ENCODE measurements at regions not wholly inside any gene's neighbourhood (a gene's known extent, or its start where the extent isn't known, plus 50 kb on each side); places are given as distances from the start of the nearest gene placed in this dataset.

- Histone ChIP-seq H3K9me3 (ENCODE audit: insufficient read depth, low read depth, low read length) (no peaks in the 10 kb centered on the region; the same call in 1 of the 2 replicates), H3K27ac (ENCODE audit: low read length) (no peak overlapping the region), H3K27me3 (ENCODE audit: insufficient read depth, low read length) (no peaks in the 10 kb centered on the region), H3K36me3 (ENCODE audit: insufficient read depth, low read depth, low read length) (no peaks in the 10 kb centered on the region), H3K4me1 (ENCODE audit: insufficient read depth, low read length) (no peaks in the 10 kb centered on the region), H3K9ac (ENCODE audit: low read depth, low read length) (no peak overlapping the region), H3K4me3 (ENCODE audit: low read length) (no peak overlapping the region)
These were observed 70.6 kb upstream of the OTOS start for GRCh38 chr2:240211096-240211495.

DNA sequence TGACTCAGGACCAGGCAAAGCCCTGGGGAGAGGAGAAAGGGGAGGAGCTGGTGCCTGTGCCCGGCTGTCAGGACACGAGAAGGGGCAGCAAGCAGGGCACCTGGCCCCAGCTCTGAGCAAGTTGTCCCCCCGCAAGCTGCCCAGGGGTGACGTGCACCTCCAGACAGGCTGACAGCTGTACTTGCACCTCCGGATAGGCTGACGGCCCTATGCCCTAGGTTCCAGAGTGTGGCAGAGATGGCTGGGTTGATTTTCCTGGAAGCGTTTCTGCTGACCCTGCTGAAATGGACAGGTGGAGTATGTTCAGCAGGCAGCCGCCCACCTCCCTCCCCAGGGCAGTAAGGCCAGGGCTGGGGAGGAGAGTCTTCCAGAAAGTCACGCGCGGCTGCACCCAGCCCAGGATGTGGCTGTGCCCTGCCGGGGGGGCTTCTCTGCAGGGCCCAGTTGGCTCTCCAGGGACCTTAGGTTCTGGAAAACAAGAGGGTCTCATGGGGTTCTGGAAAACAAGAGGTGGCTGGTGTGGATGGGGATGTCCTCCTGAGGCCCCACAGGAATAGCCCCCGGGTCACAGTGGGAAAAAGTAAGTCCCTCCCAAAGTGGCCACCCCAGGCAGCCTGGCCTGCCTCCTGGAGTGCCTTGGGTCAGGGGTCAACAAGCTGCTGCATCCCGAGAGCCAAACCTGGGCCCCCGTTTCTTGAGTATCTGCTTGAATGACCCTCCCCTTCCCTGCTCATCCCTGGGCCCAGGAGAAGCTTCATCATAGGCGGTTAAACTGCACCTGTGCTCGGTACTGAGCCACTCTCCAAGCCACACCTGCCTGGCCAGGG lies 71.4 kb upstream of the OTOS start:
- H3K9me3 ChIP-seq (ENCODE audit: insufficient read depth, low read depth, low read length) = no peaks in the 10 kb centered on the region
- H3K27ac ChIP-seq (ENCODE audit: low read length) = no peak overlapping the region

GRCh38 chr2:240212425-240213225 lies 72.2 kb upstream of the OTOS start:
- H3K9me3 ChIP-seq (ENCODE audit: insufficient read depth, low read depth, low read length) = no peaks in the 10 kb centered on the region
- no peaks in the 10 kb centered on the region for H3K36me3 ChIP-seq (ENCODE audit: insufficient read depth, low read depth, low read length)
- H3K27me3 ChIP-seq (ENCODE audit: insufficient read depth, low read length) = no peaks in the 10 kb centered on the region
- no peak overlapping the region for H3K27ac ChIP-seq (ENCODE audit: low read length)
- H3K4me1 ChIP-seq (ENCODE audit: insufficient read depth, low read length) = no peaks in the 10 kb centered on the region
- H3K9ac ChIP-seq (ENCODE audit: low read depth, low read length) = no peak overlapping the region
- H3K4me3 ChIP-seq (ENCODE audit: low read length) = no peak overlapping the region

More for the DNA sequence above, 71.4 kb upstream of the OTOS start:
- Histone ChIP-seq H3K9ac (ENCODE audit: low read depth, low read length) (no peak overlapping the region), H3K27me3 (ENCODE audit: insufficient read depth, low read length) (no peaks in the 10 kb centered on the region), H3K4me3 (ENCODE audit: low read length) (no peak overlapping the region), H3K4me1 (ENCODE audit: insufficient read depth, low read length) (no peaks in the 10 kb centered on the region), H3K36me3 (ENCODE audit: insufficient read depth, low read depth, low read length) (no peaks in the 10 kb centered on the region)

DNA sequence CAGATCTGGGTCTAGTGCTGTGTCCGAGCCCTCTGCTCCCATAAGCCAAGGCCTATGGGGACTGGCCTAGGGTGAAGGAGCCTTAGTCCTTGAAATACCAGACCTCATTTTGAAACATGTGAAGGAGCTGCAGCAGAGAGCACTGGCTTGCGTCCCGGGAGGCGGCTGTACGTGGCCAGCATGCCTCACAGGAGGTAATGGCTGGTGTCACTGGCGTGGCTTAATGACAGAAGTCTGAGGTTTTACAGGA lies 72.7 kb upstream of the OTOS start:
- Histone ChIP-seq H3K36me3 (ENCODE audit: insufficient read depth, low read depth, low read length) (no peaks in the 10 kb centered on the region), H3K9me3 (ENCODE audit: insufficient read depth, low read depth, low read length) (no peaks in the 10 kb centered on the region), H3K9ac (ENCODE audit: low read depth, low read length) (no peak overlapping the region), H3K4me1 (ENCODE audit: insufficient read depth, low read length) (no peaks in the 10 kb centered on the region), H3K27ac (ENCODE audit: low read length) (no peak overlapping the region), H3K4me3 (ENCODE audit: low read length) (no peak overlapping the region), H3K27me3 (ENCODE audit: insufficient read depth, low read length) (no peaks in the 10 kb centered on the region)

GRCh38 chr2:240213476-240214421 lies 73.3 kb upstream of the OTOS start:
- Histone ChIP-seq H3K27me3 (ENCODE audit: insufficient read depth, low read length) (no peaks in the 10 kb centered on the region), H3K4me1 (ENCODE audit: insufficient read depth, low read length) (no peaks in the 10 kb centered on the region), H3K4me3 (ENCODE audit: low read length) (no peak overlapping the region)

DNA sequence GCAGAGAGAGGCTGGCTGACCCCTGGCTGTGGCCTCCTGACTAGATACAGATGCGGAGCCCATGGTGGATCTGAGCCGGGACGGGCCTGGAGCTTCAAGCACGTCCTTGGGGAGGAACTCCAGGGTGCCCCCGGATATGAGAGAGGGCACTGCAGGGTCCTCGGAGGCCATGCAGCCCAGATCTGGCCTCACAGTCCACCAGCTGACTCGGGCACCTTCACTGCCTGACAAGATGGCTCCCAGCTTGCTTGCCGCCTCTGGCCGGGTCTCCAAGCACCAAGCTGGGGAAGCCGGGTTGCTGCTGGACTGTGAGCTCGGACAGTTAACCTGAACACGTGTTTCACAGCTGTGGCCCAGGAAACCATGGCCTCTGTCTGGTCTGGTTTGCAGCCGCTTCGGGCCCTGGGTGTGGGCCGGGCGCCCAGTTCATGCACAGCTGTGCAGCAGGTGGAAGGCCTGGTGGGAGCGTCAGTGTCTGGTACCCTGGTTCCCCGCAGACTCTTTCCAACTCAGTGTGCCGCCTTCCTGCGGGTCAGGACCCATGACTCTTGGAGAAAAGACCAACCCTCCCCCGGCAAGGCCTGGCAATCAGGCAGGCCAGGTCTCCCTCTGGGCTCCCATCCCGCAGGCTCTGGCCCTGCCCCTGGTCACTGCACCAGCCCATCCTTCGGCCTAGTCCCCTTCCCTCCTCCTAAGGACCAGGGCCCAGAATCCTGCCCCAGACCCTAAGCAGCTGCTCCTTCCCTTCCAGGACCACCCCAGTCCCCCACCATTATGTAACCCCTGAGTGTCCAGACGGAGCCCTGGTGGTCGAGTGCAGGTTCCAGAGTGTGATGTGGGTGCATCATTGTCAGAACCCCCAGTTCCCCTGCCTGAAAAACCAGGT lies 74.6 kb upstream of the OTOS start:
- no peaks in the 10 kb centered on the region for H3K36me3 ChIP-seq (ENCODE audit: insufficient read depth, low read depth, low read length)
- H3K9me3 ChIP-seq (ENCODE audit: insufficient read depth, low read depth, low read length) = no peaks in the 10 kb centered on the region
- H3K4me3 ChIP-seq (ENCODE audit: low read length) = no peak overlapping the region
- H3K9ac ChIP-seq (ENCODE audit: low read depth, low read length) = no peak overlapping the region
- no peaks in the 10 kb centered on the region for H3K4me1 ChIP-seq (ENCODE audit: insufficient read depth, low read length)
- H3K27ac ChIP-seq (ENCODE audit: low read length) = no peak overlapping the region
- no peaks in the 10 kb centered on the region for H3K27me3 ChIP-seq (ENCODE audit: insufficient read depth, low read length)

More at GRCh38 chr2:240213476-240214421, 73.3 kb upstream of the OTOS start:
- Histone ChIP-seq H3K9ac (ENCODE audit: low read depth, low read length) (no peak overlapping the region), H3K36me3 (ENCODE audit: insufficient read depth, low read depth, low read length) (no peaks in the 10 kb centered on the region), H3K27ac (ENCODE audit: low read length) (no peak overlapping the region), H3K9me3 (ENCODE audit: insufficient read depth, low read depth, low read length) (no peaks in the 10 kb centered on the region)

DNA sequence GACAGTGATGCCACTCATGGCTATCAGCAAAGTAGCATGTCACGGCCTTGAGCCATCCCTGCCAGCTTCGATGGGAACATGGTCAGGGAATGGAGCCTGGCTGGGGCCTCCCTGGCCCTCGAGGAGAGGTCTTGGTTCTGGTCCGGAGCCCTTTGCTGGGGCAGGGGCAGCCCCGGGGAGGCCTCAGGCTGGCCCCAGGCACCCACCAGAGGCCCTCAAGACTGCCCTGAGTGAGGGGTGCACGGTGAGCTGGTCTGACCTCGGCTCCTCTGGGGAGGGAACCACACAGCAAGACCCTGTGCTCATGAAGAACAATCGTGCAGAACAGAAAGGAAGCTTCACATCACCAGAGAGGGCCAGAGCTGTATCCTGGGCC lies 75.2 kb upstream of the OTOS start:
- H3K36me3 ChIP-seq (ENCODE audit: insufficient read depth, low read depth, low read length) = no peaks in the 10 kb centered on the region
- no peaks in the 10 kb centered on the region for H3K27me3 ChIP-seq (ENCODE audit: insufficient read depth, low read length)
- H3K9ac ChIP-seq (ENCODE audit: low read depth, low read length) = no peak overlapping the region
- no peak overlapping the region for H3K27ac ChIP-seq (ENCODE audit: low read length)
- H3K4me3 ChIP-seq (ENCODE audit: low read length) = no peak overlapping the region
- no peaks in the 10 kb centered on the region for H3K4me1 ChIP-seq (ENCODE audit: insufficient read depth, low read length)
- no peaks in the 10 kb centered on the region for H3K9me3 ChIP-seq (ENCODE audit: insufficient read depth, low read depth, low read length)

GRCh38 chr2:240216167-240216566 lies 75.7 kb upstream of the OTOS start:
- Histone ChIP-seq H3K36me3 (ENCODE audit: insufficient read depth, low read depth, low read length) (no peaks in the 10 kb centered on the region), H3K27me3 (ENCODE audit: insufficient read depth, low read length) (no peaks in the 10 kb centered on the region), H3K4me1 (ENCODE audit: insufficient read depth, low read length) (no peaks in the 10 kb centered on the region), H3K27ac (ENCODE audit: low read length) (no peak overlapping the region), H3K9me3 (ENCODE audit: insufficient read depth, low read depth, low read length) (no peaks in the 10 kb centered on the region), H3K4me3 (ENCODE audit: low read length) (no peak overlapping the region), H3K9ac (ENCODE audit: low read depth, low read length) (no peak overlapping the region)

DNA sequence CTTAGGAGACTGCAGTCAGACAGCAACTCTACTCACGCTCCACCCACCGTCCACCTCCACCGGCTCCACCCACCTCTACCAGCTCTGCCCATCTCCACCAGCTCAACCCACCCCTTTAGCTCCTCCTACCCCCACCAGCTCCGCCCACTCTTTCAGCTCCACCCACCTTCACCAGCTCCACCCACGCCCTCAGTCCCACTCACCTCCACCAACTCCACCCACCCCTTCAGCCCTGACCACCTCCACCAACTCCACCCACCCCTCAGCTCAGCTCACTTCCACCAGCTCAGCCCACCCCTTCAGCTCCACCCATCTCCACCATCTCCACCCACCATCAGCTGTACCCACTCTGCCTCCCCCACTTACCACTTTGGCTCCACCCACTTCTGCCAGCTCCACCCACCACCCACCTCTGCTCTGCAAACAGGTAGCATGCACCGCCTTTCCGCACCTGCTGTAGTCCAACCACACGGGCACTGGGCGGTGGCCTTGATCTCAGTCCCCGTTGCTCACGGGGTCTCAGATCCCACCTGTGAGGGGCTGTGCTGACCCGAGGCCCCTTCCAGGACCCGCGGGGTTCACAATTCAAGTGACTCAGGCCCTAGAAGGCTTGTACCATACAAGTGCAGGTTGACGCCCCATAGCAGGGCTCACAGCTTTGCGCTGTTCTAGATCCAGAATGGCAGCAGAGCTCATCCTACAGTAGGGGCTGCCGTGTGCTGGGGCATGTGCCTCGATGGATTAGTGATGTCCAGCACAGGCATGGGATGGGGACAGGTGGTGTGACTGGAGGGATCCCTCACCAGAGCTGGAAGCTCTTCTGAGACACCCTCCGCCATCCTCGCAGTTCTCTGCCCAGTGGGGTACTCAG lies 77.2 kb upstream of the OTOS start:
- no peak overlapping the region for H3K9ac ChIP-seq (ENCODE audit: low read depth, low read length)
- no peaks in the 10 kb centered on the region for H3K9me3 ChIP-seq (ENCODE audit: insufficient read depth, low read depth, low read length)
- no peaks in the 10 kb centered on the region for H3K4me1 ChIP-seq (ENCODE audit: insufficient read depth, low read length)
- no peaks in the 10 kb centered on the region for H3K36me3 ChIP-seq (ENCODE audit: insufficient read depth, low read depth, low read length)
- no peaks in the 10 kb centered on the region for H3K27me3 ChIP-seq (ENCODE audit: insufficient read depth, low read length)
- no peak overlapping the region for H3K4me3 ChIP-seq (ENCODE audit: low read length)
- no peak overlapping the region for H3K27ac ChIP-seq (ENCODE audit: low read length)

GRCh38 chr2:240219208-240219890 lies 78.9 kb upstream of the OTOS start:
- no peaks in the 10 kb centered on the region for H3K9me3 ChIP-seq (ENCODE audit: insufficient read depth, low read depth, low read length)
- no peaks in the 10 kb centered on the region; the same call in 1 of the 2 replicates for H3K27me3 ChIP-seq (ENCODE audit: insufficient read depth, low read length)
- no peak overlapping the region for H3K27ac ChIP-seq (ENCODE audit: low read length)
- H3K36me3 ChIP-seq (ENCODE audit: insufficient read depth, low read depth, low read length) = no peaks in the 10 kb centered on the region
- no peak overlapping the region for H3K4me3 ChIP-seq (ENCODE audit: low read length)
- no peaks in the 10 kb centered on the region for H3K4me1 ChIP-seq (ENCODE audit: insufficient read depth, low read length)
- no peak overlapping the region for H3K9ac ChIP-seq (ENCODE audit: low read depth, low read length)

Data from iPS-20b (cell line).